A549 (cell line): ENCODE measurements at regions not wholly inside any gene's neighbourhood (a gene's known extent, or its start where the extent isn't known, plus 50 kb on each side); places are given as distances from the start of the nearest gene placed in this dataset.

ENCODE experiments used
- ATAC-seq, 2 experiments: fragments of 200-7000 bp in 1 of 2; fragments of >200 bp in 1 of 2; cut with Nextera tagmentation in 1 of 2; cut with Tn5 transposase in 1 of 2; 3 replicates each; pipeline versions ENCODE4 v1.8.0 to v1.9.1; 2018 to 2020; ENCODE audit warnings: mild to moderate bottlenecking in 1 of 2, moderate library complexity in 1 of 2
- CTCF ChIA-PET: fragments of 300-600 bp; sonication (Branson Sonifier 250); formaldehyde crosslinking; extraction: SDS; loops from one replicate; lab custom pipeline; 2021; ENCODE audit warnings: antibody characterized with exemption, inconsistent platforms; lab: Yijun Ruan, JAX
- POLR2A ChIA-PET: fragments of 350-600 bp; formaldehyde crosslinking; extraction: SDS; loops from one replicate; lab custom pipeline; 2021; ENCODE audit warnings: antibody characterized with exemption, inconsistent platforms; lab: Yijun Ruan, JAX
- DNase-seq, 2 experiments: peaks; one replicate each; pipeline versions ENCODE4 v3.0.0 to v3.0.0-alpha.2; 2011 to 2016; ENCODE audit warnings: low read depth in 1 of 2, low spot score in 1 of 2
- FAIRE-seq: peaks from 2 replicates; lab custom pipeline; 2011; peaks lifted over from hg19 to GRCh38; lab: Jason Lieb, UNC
- H3K27ac ChIP-seq, 2 experiments: fragments of >200 bp; sonication (Bioruptor Twin); formaldehyde crosslinking; 3 replicates each; pipeline ENCODE4 v1.5.1; 2016 to 2017
- H3K4me1 ChIP-seq: fragments of >200 bp; sonication (Bioruptor Twin); formaldehyde crosslinking; 3 replicates; pipeline ENCODE4 v1.6.1; 2016
- H3K4me2 ChIP-seq: fragments of >200 bp; sonication (Bioruptor Twin); formaldehyde crosslinking; 3 replicates; pipeline ENCODE4 v1.6.1; 2016
- H3K4me3 ChIP-seq: fragments of >200 bp; sonication (Bioruptor Twin); formaldehyde crosslinking; 3 replicates; pipeline ENCODE4 v1.5.1; 2016
- H3K9me3 ChIP-seq: fragments of >200 bp; sonication (Bioruptor Twin); formaldehyde crosslinking; 3 replicates; pipeline ENCODE4 v1.6.1; 2016
- CBX2 ChIP-seq: fragments of 200-600 bp; sonication (generic); IDR thresholded peaks from 2 replicates; pipeline ENCODE4 v1.6.1; 2016; ENCODE audit warnings: low read depth, mild to moderate bottlenecking, borderline replicate concordance
- CHD4 ChIP-seq: fragments of 200-600 bp; sonication (generic); IDR thresholded peaks from 2 replicates; pipeline ENCODE4 v1.6.1; 2016; ENCODE audit warnings: antibody characterized with exemption, mild to moderate bottlenecking, borderline replicate concordance
- E2F6 ChIP-seq: IDR thresholded peaks from 2 replicates; pipeline ENCODE4 v1.6.1; 2012; ENCODE audit warnings: low read depth, borderline replicate concordance
- EHMT2 ChIP-seq: fragments of 200-600 bp; sonication (generic); IDR thresholded peaks from 2 replicates; pipeline ENCODE4 v1.6.1; 2016; ENCODE audit warnings: antibody characterized with exemption, low read depth, mild to moderate bottlenecking, moderate library complexity
- FOSL2 ChIP-seq, 2 experiments: fragments of 450-650 bp in 1 of 2; fragments of >200 bp in 1 of 2; sonication (Bioruptor Twin) in 1 of 2; formaldehyde crosslinking; IDR thresholded peaks; 2 replicates each; pipeline versions ENCODE4 v1.5.0 to v1.6.1; 2016 to 2020; ENCODE audit warnings: mild to moderate bottlenecking in 1 of 2, moderate library complexity in 1 of 2
- HEYL ChIP-seq: fragments of 250-450 bp; sonication (Bioruptor Pico); IDR thresholded peaks from 2 replicates; pipeline ENCODE4 v1.8.0; 2021; ENCODE audit warnings: mild to moderate bottlenecking, moderate library complexity
- HMGXB4 ChIP-seq: fragments of 250-450 bp; sonication (Bioruptor Pico); IDR thresholded peaks from 2 replicates; pipeline ENCODE4 v1.5.0; 2021; ENCODE audit warnings: mild to moderate bottlenecking, moderate library complexity, borderline replicate concordance
- JUN ChIP-seq, 2 experiments: fragments of >200 bp; sonication (Bioruptor Twin); formaldehyde crosslinking; IDR thresholded peaks; 2 replicates in 1 of 2; 3 replicates in 1 of 2; pipeline ENCODE4 v1.6.1; 2016 to 2017
- JUNB ChIP-seq: fragments of >200 bp; sonication (Bioruptor Twin); formaldehyde crosslinking; IDR thresholded peaks from 2 replicates; pipeline ENCODE4 v1.6.1; 2016
- MAFK ChIP-seq: fragments of 450-650 bp; IDR thresholded peaks from 2 replicates; pipeline ENCODE4 v1.6.1; 2014; ENCODE audit not compliant: partially characterized antibody
- NR3C1 ChIP-seq: fragments of >200 bp; sonication (Bioruptor Twin); formaldehyde crosslinking; IDR thresholded peaks from 3 replicates; pipeline ENCODE4 v1.6.1; 2017
- PHF8 ChIP-seq: fragments of 200-600 bp; sonication (generic); IDR thresholded peaks from 2 replicates; pipeline ENCODE4 v1.6.1; 2016; ENCODE audit warnings: low read depth, mild to moderate bottlenecking, antibody characterized with exemption, moderate library complexity, borderline replicate concordance
- POLR2AphosphoS2 ChIP-seq: conservative IDR thresholded peaks from 2 replicates; pipeline ENCODE4 v1.6.1; 2012; ENCODE audit warnings: low read length, improper control_type of control experiment, inconsistent platforms
- RARB ChIP-seq: fragments of 250-450 bp; sonication (Bioruptor Pico); IDR thresholded peaks from 2 replicates; pipeline ENCODE4 v1.8.0; 2021; ENCODE audit warnings: mild to moderate bottlenecking, moderate library complexity
- ZFP36 ChIP-seq: fragments of 450-650 bp; IDR thresholded peaks from 2 replicates; pipeline ENCODE4 v1.6.1; 2014; ENCODE audit warnings: borderline replicate concordance; ENCODE audit not compliant: partially characterized antibody
- ZSCAN20 ChIP-seq: fragments of 250-450 bp; sonication (Bioruptor Pico); IDR thresholded peaks from 2 replicates; pipeline ENCODE4 v1.8.0; 2022; ENCODE audit warnings: mild to moderate bottlenecking, moderate library complexity
- WGBS: methylation state at CpG from one replicate; pipeline ENCODE4 v1.1.6; 2017; ENCODE audit errors: missing lambda C conversion rate; 5-methylcytosine and 5-hydroxymethylcytosine counted together
- TF ChIP-seq, protein P1 (sequence below): fragments of 150-350 bp; IDR thresholded peaks from 2 replicates; pipeline ENCODE4 v1.6.1; 2014; ENCODE audit warnings: low read depth, mild to moderate bottlenecking, low read length
- TF ChIP-seq, protein P2 (sequence below): fragments of 450-650 bp; IDR thresholded peaks from 2 replicates; pipeline ENCODE4 v1.6.1; 2014; ENCODE audit warnings: antibody characterized with exemption

- POLR2A ChIA-PET = no interaction called here
Measured at GRCh38 chr2:16198166-16198912, 258.0 kb downstream of the MYCN start.

GRCh38 chr2:16197504-16198147 lies 257.3 kb downstream of the MYCN start:
- H3K9me3 ChIP-seq = peaks cover 4% of the 10 kb centered on the region; the same call in 1 of the 3 replicates
- DNase-seq = no peak
- FAIRE-seq = no peak
- H3K27ac ChIP-seq = no peak overlapping the region
- TF ChIP-seq ZFP36 = no peak
- no peak for TF ChIP-seq RARB (CRISPR knock-in tag)
- TF ChIP-seq ZSCAN20 (CRISPR knock-in tag) = no peak
- no peak for TF ChIP-seq PHF8
- no peak for TF ChIP-seq HEYL
- no peak for TF ChIP-seq HMGXB4
- no peak for TF ChIP-seq FOSL2 (IDR thresholded peaks at IDR 0.05)
- no peak for TF ChIP-seq FOSL2 (CRISPR knock-in tag; IDR thresholded peaks at IDR 0.05)
- TF ChIP-seq EHMT2 = no peak
- no peak for TF ChIP-seq E2F6
- TF ChIP-seq CHD4 = no peak
- no peak for TF ChIP-seq CBX2
- H3K4me1 ChIP-seq = no peaks in the 10 kb centered on the region
- 36% methylated on average over 8 of the region's 8 CpGs for WGBS
- POLR2A ChIA-PET = no interaction called here
- no peak overlapping the region for H3K4me2 ChIP-seq
- H3K4me3 ChIP-seq = no peak overlapping the region
- no peak for ATAC-seq
- CTCF ChIA-PET = no interaction called here

More at GRCh38 chr2:16198166-16198912, 258.0 kb downstream of the MYCN start:
- ATAC-seq (no peak), DNase-seq (no peak), FAIRE-seq (no peak)
- H3K4me1 ChIP-seq = no peaks in the 10 kb centered on the region
- no peak overlapping the region for H3K4me2 ChIP-seq
- CTCF ChIA-PET = no interaction called here
- no peak overlapping the region for H3K27ac ChIP-seq
- WGBS = 60% methylated on average over 9 of the region's 9 CpGs
- TF ChIP-seq, protein P1, sequence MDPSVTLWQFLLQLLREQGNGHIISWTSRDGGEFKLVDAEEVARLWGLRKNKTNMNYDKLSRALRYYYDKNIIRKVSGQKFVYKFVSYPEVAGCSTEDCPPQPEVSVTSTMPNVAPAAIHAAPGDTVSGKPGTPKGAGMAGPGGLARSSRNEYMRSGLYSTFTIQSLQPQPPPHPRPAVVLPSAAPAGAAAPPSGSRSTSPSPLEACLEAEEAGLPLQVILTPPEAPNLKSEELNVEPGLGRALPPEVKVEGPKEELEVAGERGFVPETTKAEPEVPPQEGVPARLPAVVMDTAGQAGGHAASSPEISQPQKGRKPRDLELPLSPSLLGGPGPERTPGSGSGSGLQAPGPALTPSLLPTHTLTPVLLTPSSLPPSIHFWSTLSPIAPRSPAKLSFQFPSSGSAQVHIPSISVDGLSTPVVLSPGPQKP = no peak
- TF ChIP-seq POLR2AphosphoS2 (no peak), NR3C1 (no peak), JUNB (no peak), MAFK (no peak), JUN (IDR thresholded peaks at IDR 0.05) (no peak)
- TF ChIP-seq, protein P2, sequence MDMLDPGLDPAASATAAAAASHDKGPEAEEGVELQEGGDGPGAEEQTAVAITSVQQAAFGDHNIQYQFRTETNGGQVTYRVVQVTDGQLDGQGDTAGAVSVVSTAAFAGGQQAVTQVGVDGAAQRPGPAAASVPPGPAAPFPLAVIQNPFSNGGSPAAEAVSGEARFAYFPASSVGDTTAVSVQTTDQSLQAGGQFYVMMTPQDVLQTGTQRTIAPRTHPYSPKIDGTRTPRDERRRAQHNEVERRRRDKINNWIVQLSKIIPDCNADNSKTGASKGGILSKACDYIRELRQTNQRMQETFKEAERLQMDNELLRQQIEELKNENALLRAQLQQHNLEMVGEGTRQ = no peak
- H3K9me3 ChIP-seq = 0 out of 3 replicates have a peak, but pooled peaks cover 4% of the 10 kb centered on the region
- no peak overlapping the region for H3K4me3 ChIP-seq
